Skeletal muscle satellite cell (primary cell): ENCODE measurements at regions not wholly inside any gene's neighbourhood (a gene's known extent, or its start where the extent isn't known, plus 50 kb on each side); places are given as distances from the start of the nearest gene placed in this dataset.

Source experiments
- H3K27me3 ChIP-seq: 2 replicates; pipeline ENCODE4 v1.7.0; 2013; ENCODE audit warnings: low read length; ENCODE audit not compliant: control insufficient read depth, insufficient read depth
- H3K36me3 ChIP-seq: 2 replicates; pipeline ENCODE4 v1.7.0; 2013; ENCODE audit warnings: mild to moderate bottlenecking, control low read depth, low read length; ENCODE audit not compliant: insufficient read depth
- H3K4me1 ChIP-seq: 2 replicates; pipeline ENCODE4 v1.7.0; 2013; ENCODE audit warnings: low read length; ENCODE audit not compliant: control insufficient read depth, insufficient read depth
- H3K4me2 ChIP-seq: 2 replicates; pipeline ENCODE4 v1.7.0; 2013; ENCODE audit warnings: mild to moderate bottlenecking, low read length
- H3K4me3 ChIP-seq: 2 replicates; pipeline ENCODE4 v1.7.0; 2013; ENCODE audit warnings: low read length
- H3K9ac ChIP-seq: 2 replicates; pipeline ENCODE4 v1.7.0; 2013; ENCODE audit warnings: mild to moderate bottlenecking, low read depth, low read length, moderate library complexity
- H3K9me3 ChIP-seq: replicated peaks from 2 replicates; pipeline ENCODE4 v1.7.0; 2013; ENCODE audit warnings: mild to moderate bottlenecking, control low read depth, low read length

DNA sequence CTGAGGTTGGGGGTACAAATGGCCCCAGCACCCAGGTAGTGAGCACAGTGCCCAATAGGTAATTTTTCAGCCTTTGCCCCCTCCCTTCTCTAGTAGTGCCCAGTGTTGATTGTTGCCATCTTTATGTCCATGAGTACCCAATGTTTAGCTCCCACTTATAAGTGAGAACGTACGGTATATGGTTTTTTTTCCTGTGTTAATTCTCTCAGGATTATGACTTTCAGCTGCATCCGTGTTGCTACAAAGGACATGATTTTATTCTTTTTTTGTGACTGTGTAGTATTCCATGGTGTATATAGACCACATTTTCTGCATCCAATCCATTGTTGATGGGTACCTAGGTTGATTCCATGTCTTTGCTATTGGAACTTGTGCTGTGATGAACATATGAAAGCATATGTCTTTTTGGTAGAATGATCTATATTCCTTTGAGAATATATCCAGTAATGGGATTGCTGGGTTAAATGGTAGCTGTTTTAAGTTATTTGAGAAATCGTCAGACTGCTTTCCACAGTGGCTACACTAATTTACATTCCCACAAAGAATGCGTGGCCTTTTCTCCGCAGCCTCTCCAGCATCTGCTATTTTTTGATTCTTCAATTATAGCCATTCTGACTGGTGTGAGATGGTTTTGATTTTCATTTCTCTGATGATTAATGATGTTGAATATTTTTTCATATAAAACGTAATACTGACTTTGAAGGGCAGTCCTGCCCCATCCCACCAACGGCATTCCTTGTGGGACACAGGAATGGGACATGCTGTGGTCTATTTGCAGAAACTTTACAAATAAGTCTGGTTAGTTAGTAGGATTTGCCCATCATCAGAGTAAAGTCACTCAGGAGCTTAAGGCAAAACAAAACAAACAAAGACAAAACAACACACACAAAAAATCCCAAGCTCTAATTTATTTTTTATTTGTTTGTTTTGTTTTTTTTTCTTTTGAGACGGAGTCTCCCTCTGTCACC, 135.0 kb downstream of the MYCN start:
- Histone ChIP-seq H3K4me3 (no peak overlapping the region), H3K9me3 (no peaks in the 10 kb centered on the region), H3K4me1 (no peaks in the 10 kb centered on the region), H3K4me2 (no peak overlapping the region), H3K27me3 (no peaks in the 10 kb centered on the region), H3K9ac (no peak overlapping the region), H3K36me3 (no peaks in the 10 kb centered on the region)

DNA sequence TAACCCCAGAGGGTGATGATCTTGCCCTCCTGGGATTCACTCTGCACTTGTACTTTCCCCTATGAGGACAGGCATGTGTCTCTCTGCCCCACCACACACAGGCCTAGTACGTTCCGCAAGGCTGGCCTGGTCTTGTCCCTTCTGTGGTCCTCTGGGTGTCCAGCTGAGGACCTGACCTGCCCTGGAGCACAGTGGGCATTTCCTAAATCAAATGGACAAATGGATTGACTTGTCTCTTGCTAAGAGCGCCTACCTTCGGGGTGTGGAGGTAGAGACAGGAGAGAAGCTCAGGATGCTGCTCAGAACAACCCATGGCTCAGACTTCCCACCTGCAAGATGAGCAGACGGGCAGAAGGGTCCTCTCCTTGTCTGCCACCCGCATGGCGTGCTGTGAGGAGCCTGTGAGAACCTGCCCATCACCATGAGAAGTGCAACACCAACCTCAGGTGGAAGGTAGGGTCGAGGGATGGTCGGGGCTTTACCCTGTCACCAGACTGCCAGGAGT, 133.6 kb downstream of the MYCN start:
- Histone ChIP-seq H3K4me1 (no peaks in the 10 kb centered on the region), H3K9me3 (peaks cover 5% of the 10 kb centered on the region), H3K9ac (no peak overlapping the region), H3K4me2 (no peak overlapping the region), H3K4me3 (no peak overlapping the region), H3K36me3 (no peaks in the 10 kb centered on the region), H3K27me3 (no peaks in the 10 kb centered on the region)

DNA sequence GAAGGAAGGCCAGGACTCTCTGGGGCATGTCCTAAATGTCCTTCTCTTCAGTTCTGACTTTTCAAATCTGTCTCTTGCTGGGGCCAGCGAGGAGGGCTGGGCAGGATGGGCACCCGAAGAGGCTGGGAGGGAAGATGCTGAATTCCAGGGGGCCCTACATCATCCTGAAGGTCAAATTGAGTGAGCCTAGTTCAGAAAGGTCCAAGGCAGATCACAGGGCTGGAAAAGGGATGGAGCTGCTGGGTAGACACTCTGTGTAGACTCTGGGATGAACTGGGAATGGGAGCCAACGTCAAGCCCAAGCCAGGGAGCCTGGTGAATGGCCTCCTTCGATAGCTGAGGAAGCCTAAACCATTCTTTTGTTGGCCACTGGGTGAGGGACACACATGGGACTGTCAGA, 133.1 kb downstream of the MYCN start:
- Histone ChIP-seq H3K4me1 (no peaks in the 10 kb centered on the region), H3K4me3 (no peak overlapping the region), H3K9me3 (peaks cover 6% of the 10 kb centered on the region), H3K27me3 (no peaks in the 10 kb centered on the region), H3K9ac (no peak overlapping the region), H3K4me2 (no peak overlapping the region), H3K36me3 (no peaks in the 10 kb centered on the region)

DNA sequence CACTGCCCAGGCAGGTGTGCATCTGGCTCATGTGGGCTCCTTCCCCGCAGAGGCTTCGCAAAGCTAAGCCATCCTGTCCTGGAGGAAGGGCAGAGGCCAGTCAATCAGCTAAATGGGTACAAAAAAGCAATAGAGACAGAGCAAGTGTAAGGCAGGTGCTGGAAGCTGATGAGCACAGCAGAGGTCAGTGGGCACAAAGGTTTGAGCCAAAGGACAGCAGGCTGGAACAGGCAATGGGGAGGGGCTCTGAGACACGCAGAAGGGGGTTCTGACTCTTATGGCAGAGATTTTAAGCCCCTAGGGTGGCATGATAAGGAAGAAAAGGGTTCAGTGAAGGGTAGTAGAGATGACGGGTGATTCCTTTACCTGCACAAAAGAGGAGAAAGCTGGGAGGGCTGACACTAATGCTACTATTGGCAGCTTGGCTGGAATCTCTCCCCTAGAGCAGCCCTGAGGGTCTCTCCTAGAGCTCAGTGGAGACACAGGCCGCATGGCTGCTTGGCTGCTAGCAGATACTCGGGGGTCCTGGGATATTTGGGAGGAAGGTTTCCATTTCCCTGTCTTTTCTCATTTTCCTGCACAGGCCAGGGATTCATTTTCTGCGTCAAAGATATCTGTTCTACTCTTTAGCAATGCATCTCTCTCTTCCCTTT, 132.4 kb downstream of the MYCN start:
- H3K9me3 ChIP-seq, result peaks cover 10% of the 10 kb centered on the region
- no peaks in the 10 kb centered on the region for H3K36me3 ChIP-seq
- H3K4me1 ChIP-seq, result no peaks in the 10 kb centered on the region
- H3K4me2 ChIP-seq, result no peak overlapping the region
- no peak overlapping the region for H3K9ac ChIP-seq
- no peak overlapping the region for H3K4me3 ChIP-seq
- no peaks in the 10 kb centered on the region for H3K27me3 ChIP-seq

DNA sequence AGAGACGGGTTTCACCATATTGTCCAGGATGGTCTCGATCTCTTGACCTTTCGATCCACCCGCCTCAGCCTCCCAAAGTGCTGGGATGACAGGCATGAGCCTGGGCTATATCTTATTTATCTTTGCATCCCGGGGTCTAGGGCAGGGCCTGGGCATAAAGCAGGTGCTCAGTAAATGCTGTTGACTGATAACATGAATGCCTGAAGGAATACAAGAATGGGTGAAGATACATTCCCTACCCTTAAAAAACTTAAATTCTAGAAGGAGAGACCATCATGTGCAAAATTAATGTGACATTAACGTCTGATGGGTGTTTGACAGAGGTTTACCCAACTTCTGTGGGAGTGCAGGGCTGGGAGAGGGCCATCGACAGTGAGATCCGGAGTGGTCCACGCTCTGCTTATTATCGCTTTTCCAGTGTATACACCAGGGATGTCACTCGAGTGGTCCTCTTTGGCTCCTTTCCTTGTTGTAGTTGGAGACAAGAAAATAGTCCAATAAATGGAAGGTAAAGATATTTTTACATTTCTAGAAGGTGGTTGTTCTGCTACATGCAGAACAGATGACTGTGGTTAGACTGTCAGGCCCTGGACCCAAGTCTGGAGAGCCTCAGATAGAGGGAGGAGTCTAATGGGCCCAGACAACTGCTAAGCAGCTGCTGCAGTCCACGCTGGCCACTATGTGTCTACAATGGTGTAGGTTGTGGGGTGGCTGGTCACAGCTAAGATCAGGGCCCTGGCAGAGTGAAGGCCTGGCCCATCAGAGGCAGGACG, 131.7 kb downstream of the MYCN start:
- no peak overlapping the region for H3K4me2 ChIP-seq
- H3K4me3 ChIP-seq, result no peak overlapping the region
- H3K36me3 ChIP-seq, result no peaks in the 10 kb centered on the region
- H3K27me3 ChIP-seq, result no peaks in the 10 kb centered on the region
- H3K9ac ChIP-seq, result no peak overlapping the region
- H3K9me3 ChIP-seq, result peaks cover 10% of the 10 kb centered on the region
- no peaks in the 10 kb centered on the region for H3K4me1 ChIP-seq

DNA sequence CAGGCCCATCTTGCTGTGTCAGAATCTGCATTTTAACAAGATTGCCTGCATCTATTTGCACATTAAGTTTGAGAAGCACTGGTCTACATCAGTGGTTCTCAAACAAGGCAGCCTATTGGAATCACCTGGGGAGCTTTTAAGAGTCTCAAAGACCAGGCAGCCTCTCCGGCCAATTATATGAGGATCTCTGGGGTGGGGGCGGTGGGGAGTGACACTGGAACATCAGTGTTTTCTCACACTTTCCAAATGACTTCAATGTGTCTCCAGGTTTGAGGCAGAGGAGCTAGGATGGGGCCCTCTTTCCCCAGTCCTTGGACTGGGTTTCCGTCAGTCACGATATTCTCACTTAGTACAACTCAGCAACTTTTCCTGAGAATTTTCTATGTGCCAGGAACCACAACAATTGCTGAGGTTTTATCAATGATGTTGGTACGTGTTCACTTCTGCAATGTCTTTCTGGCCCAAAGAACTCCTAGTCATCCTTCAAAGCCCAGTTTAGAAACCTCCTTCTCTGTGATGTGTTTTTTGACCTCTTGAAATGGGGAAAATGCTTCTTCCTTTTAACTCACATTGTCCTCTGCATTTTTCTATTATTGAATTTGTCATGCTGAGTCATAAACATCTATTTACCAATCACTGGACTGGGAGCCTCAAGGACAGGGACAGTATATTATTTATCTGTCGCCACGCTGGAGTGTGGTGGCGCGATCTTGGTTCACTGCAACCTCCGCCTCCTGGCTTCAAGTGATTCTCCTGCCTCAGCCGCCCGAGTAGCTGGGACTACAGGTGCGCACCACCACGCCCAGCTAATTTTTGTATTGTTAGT, 130.9 kb downstream of the MYCN start:
- Histone ChIP-seq H3K4me2 (no peak overlapping the region), H3K9me3 (peaks cover 10% of the 10 kb centered on the region), H3K4me1 (no peaks in the 10 kb centered on the region), H3K4me3 (no peak overlapping the region), H3K9ac (no peak overlapping the region), H3K36me3 (no peaks in the 10 kb centered on the region), H3K27me3 (no peaks in the 10 kb centered on the region)

DNA sequence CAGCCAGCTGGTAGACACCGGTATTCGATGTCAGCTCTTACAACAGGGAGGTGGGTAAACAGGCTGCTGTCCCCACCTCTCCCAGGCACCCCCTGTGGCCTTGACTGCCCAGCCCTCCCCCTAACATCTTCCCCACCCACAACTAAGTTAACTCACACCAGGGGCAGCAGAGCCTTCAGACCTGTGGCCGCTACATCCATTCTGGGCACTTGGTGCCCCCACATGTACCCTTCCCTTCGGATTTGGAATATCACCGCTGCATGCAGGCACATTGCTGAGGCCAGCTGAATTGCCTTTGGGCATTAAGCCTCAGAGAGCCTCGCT, 130.3 kb downstream of the MYCN start:
- Histone ChIP-seq H3K9me3 (peaks cover 10% of the 10 kb centered on the region), H3K36me3 (no peaks in the 10 kb centered on the region), H3K4me2 (no peak overlapping the region), H3K27me3 (no peaks in the 10 kb centered on the region), H3K4me3 (no peak overlapping the region), H3K4me1 (no peaks in the 10 kb centered on the region), H3K9ac (no peak overlapping the region)

DNA sequence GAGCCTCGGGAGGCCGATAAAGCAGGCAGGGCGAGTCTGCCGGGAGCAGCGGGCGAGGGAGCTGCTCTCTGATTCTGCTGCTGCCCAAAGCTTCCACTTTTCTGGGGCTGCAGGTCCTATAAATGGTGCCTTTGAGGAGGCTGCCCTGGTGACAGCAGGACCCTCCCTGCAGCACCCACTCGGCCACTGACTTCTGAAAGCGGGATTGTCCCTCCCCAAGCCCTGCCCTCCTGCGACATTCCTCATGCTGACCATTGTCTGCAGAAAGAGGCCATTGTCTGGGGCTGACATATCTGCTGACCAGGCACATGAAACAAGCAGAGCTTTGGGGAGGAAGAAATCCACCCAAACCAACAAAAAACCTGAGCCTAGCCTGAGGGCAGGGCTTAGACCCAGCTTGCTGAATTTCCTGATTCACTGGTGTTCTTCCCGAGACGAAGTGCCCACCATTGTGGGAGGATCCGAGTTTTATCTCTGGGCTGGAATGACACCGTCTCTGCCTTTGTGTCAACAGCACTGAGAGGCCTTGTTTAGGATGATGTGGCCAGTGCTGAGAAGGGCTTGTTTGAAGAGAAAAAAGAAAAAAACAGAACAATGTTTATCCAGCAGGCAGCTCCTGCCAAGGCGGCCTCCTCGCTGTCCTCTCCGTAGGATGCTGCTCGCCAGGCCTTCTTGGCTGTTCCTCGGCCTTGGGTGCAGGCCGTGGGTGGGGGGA, 129.7 kb downstream of the MYCN start:
- H3K27me3 ChIP-seq, result no peaks in the 10 kb centered on the region
- H3K4me2 ChIP-seq, result no peak overlapping the region
- no peak overlapping the region for H3K9ac ChIP-seq
- peaks cover 10% of the 10 kb centered on the region for H3K9me3 ChIP-seq
- H3K36me3 ChIP-seq, result no peaks in the 10 kb centered on the region
- H3K4me1 ChIP-seq, result no peaks in the 10 kb centered on the region
- no peak overlapping the region for H3K4me3 ChIP-seq

DNA sequence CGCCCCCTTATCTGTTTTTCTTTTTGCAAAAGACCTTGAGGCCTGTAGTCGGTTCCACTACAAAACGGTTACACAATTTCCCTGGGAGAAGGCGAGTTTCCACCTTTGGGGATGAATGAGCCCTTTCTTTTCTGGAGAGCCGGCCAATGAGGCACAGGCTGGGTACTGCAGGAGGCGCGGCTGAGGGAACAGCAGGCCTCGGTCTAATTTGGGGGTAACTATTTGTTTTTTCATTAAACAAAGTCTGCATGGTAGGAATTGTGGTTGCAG, 129.2 kb downstream of the MYCN start:
- Histone ChIP-seq H3K9ac (no peak overlapping the region), H3K36me3 (no peaks in the 10 kb centered on the region), H3K4me3 (no peak overlapping the region), H3K4me1 (no peaks in the 10 kb centered on the region), H3K9me3 (peaks cover 10% of the 10 kb centered on the region), H3K4me2 (no peak overlapping the region), H3K27me3 (no peaks in the 10 kb centered on the region)

DNA sequence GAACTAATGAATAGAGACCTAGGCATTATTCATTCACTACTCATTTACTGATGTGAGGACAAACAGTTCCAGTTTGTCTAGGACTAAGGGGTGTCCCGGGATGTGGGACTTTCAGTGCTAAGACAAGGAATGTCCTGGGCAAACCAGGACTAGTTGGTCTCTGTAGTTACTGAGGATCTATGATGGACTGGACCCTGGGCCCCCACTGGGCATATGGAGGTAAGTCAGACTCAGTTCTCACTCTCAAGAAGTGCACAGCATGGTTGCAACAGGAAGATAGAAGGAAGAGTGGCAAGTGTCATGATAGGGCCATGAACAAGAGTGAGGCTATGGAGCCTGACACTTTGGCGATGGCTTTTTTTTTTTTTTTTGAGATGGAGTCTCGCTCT, 128.2 kb downstream of the MYCN start:
- H3K9me3 ChIP-seq, result peaks cover 10% of the 10 kb centered on the region
- H3K9ac ChIP-seq, result no peak overlapping the region
- no peaks in the 10 kb centered on the region for H3K27me3 ChIP-seq
- H3K4me1 ChIP-seq, result no peaks in the 10 kb centered on the region
- H3K4me2 ChIP-seq, result no peak overlapping the region
- no peaks in the 10 kb centered on the region for H3K36me3 ChIP-seq
- H3K4me3 ChIP-seq, result no peak overlapping the region
